GM13976 (cell line): ENCODE measurements at regions not wholly inside any gene's neighbourhood (a gene's known extent, or its start where the extent isn't known, plus 50 kb on each side); places are given as distances from the start of the nearest gene placed in this dataset.

Source experiments
- DNase-seq: peaks from one replicate; pipeline ENCODE4 v3.0.0; 2012; ENCODE audit warnings: low spot score
- CTCF ChIP-seq: IDR thresholded peaks from 2 replicates; pipeline ENCODE4 v1.5.1; 2012; ENCODE audit warnings: borderline replicate concordance, mild to moderate bottlenecking; ENCODE audit not compliant: insufficient read depth; ENCODE audit errors: extremely low read depth, missing control alignments, control extremely low read depth
- in situ Hi-C: fragments of 300-500 bp; cut with MboI; formaldehyde crosslinking; loops from one replicate; pipeline ENCODE4 v1.12.0; 2022; ENCODE audit warnings: low sequenced_read_pairs, mixed read lengths, inconsistent platforms; ENCODE audit not compliant: unreplicated experiment

GRCh38 chr13:99907627-99908026 lies 63.9 kb downstream of the ZIC5 start:
- DNase-seq, result no peak
- no peak for TF ChIP-seq CTCF
- in situ Hi-C loops, result loop anchor here (25.0 kb wide), 2 partner anchors 245 to 605 kb away; no protein-coding TSS in a partner anchor

- TF ChIP-seq CTCF, result no peak
- DNase-seq, result no peak
- in situ Hi-C loops, result loop anchor here (25.0 kb wide), 2 partner anchors 245 to 605 kb away; no protein-coding TSS in a partner anchor
These were observed 64.5 kb downstream of the ZIC5 start for GRCh38 chr13:99907038-99907437.

- in situ Hi-C loops, result loop anchor here (25.0 kb wide), 2 partner anchors 244 to 606 kb away; no protein-coding TSS in a partner anchor
- no peak for TF ChIP-seq CTCF
- no peak for DNase-seq
These were observed 65.8 kb downstream of the ZIC5 start for GRCh38 chr13:99905814-99906213.

- in situ Hi-C loops, result loop anchor here (25.0 kb wide), 2 partner anchors 243 to 607 kb away; no protein-coding TSS in a partner anchor
These were observed 66.3 kb downstream of the ZIC5 start for GRCh38 chr13:99905224-99905623.

GRCh38 chr13:99903140-99903539 lies 68.4 kb downstream of the ZIC5 start:
- no peak for TF ChIP-seq CTCF
- in situ Hi-C loops, result loop anchor here (25.0 kb wide), 2 partner anchors 241 to 609 kb away; no protein-coding TSS in a partner anchor
- no peak for DNase-seq

More at GRCh38 chr13:99905224-99905623, 66.3 kb downstream of the ZIC5 start:
- TF ChIP-seq CTCF, result no peak
- no peak for DNase-seq

- in situ Hi-C loops, result loop anchor here (25.0 kb wide), 2 partner anchors 240 to 610 kb away; no protein-coding TSS in a partner anchor
- no peak for DNase-seq
- TF ChIP-seq CTCF, result no peak
These were observed 68.9 kb downstream of the ZIC5 start for GRCh38 chr13:99902657-99903056.

GRCh38 chr13:99900960-99901359 lies 70.6 kb downstream of the ZIC5 start:
- DNase-seq, result no peak
- in situ Hi-C loops, result loop anchor here (25.0 kb wide), 2 partner anchors 239 to 611 kb away; no protein-coding TSS in a partner anchor
- no peak for TF ChIP-seq CTCF
